ENCODE measurements at regions not wholly inside any gene's neighbourhood (a gene's known extent, or its start where the extent isn't known, plus 50 kb on each side); places are given as distances from the start of the nearest gene placed in this dataset.

GRCh38 chr4:8796096-8796495 is 75.5 kb downstream of the HMX1 start:
- no peak overlapping the region for H3K27ac ChIP-seq (ENCODE audit: control insufficient read depth, insufficient read depth)
- H3K4me2 ChIP-seq (ENCODE audit: control insufficient read depth, insufficient read depth) = no peak overlapping the region
- FAIRE-seq = no peak
- H3K9ac ChIP-seq (ENCODE audit: control insufficient read depth, insufficient read depth, low read length) = no peak overlapping the region
- no peaks in the 10 kb centered on the region; the same call in 2 of the 3 replicates for H3K9me3 ChIP-seq (replicated peaks; ENCODE audit: control insufficient read depth, insufficient read depth, low read length)
- TF ChIP-seq CBFB (IDR thresholded peaks at IDR 0.05; ENCODE audit: low read depth) (no peak), POLR2A (IDR thresholded peaks at IDR 0.05; ENCODE audit: low read depth, low read length) (no peak), WRNIP1 (IDR thresholded peaks at IDR 0.05; ENCODE audit: borderline replicate concordance, low read depth, low read length) (no peak)
- in situ Hi-C loops (cut with MboI) = no loop called here
- no peaks in the 10 kb centered on the region for H3K79me2 ChIP-seq (ENCODE audit: control insufficient read depth, insufficient read depth, low read length)
- no peaks in the 10 kb centered on the region for H3K4me1 ChIP-seq (ENCODE audit: control insufficient read depth, insufficient read depth, low read length)
- SMC1A ChIA-PET (ENCODE audit: uncharacterized antibody, unreplicated experiment) = no interaction called here
- POLR2A ChIA-PET = no interaction called here
- DNase-seq (ENCODE audit: low read depth, low spot score) = no peak
- H3K36me3 ChIP-seq (ENCODE audit: control insufficient read depth in 2 of 2, insufficient read depth in 2 of 2, low read length in 1 of 2) = no peaks in the 10 kb centered on the region
- intact Hi-C loops (cut with micrococcal nuclease; ENCODE audit: unreplicated experiment) = no loop called here
- ATAC-seq = no peak
- no peaks in the 10 kb centered on the region for H4K20me1 ChIP-seq (ENCODE audit: control insufficient read depth, insufficient read depth)
- H2AFZ ChIP-seq (ENCODE audit: control insufficient read depth, low read depth, low read length) = no peak overlapping the region
- no peak overlapping the region for H3K4me3 ChIP-seq
- RAD21 ChIA-PET (ENCODE audit: unreplicated experiment) = no interaction called here
- CTCF ChIA-PET = interaction anchor here (1.0 kb wide), 1 partner anchor 22 kb away, joined by 4 read pairs; no protein-coding TSS in a partner anchor
- H3K27me3 ChIP-seq (replicated peaks in 1 of 2; ENCODE audit: control insufficient read depth in 2 of 2, insufficient read depth in 2 of 2, low read length in 1 of 2) = no peaks in the 10 kb centered on the region
- BruUV-seq (replicated peaks) = no TSS peak
- 68% methylated on average over 9 of the region's 9 CpGs for WGBS (ENCODE audit: insufficient coverage, insufficient replicate concordance, low lambda C conversion rate, missing lambda C conversion rate)

- POLR2A ChIA-PET = no interaction called here
- H3K27me3 ChIP-seq (replicated peaks in 1 of 2; ENCODE audit: control insufficient read depth in 2 of 2, insufficient read depth in 2 of 2, low read length in 1 of 2) = no peaks in the 10 kb centered on the region
- RAD21 ChIA-PET (ENCODE audit: unreplicated experiment) = no interaction called here
- H3K9ac ChIP-seq (ENCODE audit: control insufficient read depth, insufficient read depth, low read length) = no peak overlapping the region
- DNase-seq (ENCODE audit: low read depth, low spot score) (no peak), FAIRE-seq (no peak), ATAC-seq (no peak)
- intact Hi-C loops (cut with micrococcal nuclease; ENCODE audit: unreplicated experiment) (no loop called here), in situ Hi-C loops (cut with MboI) (no loop called here)
- 27% methylated on average over 12 of the region's 12 CpGs for WGBS (ENCODE audit: insufficient coverage, insufficient replicate concordance, low lambda C conversion rate, missing lambda C conversion rate)
- H2AFZ ChIP-seq (ENCODE audit: control insufficient read depth, low read depth, low read length) = no peak overlapping the region
- no TSS peak for BruUV-seq (replicated peaks)
- no peaks in the 10 kb centered on the region; the same call in 2 of the 3 replicates for H3K9me3 ChIP-seq (replicated peaks; ENCODE audit: control insufficient read depth, insufficient read depth, low read length)
- H4K20me1 ChIP-seq (ENCODE audit: control insufficient read depth, insufficient read depth) = no peaks in the 10 kb centered on the region
- H3K79me2 ChIP-seq (ENCODE audit: control insufficient read depth, insufficient read depth, low read length) = no peaks in the 10 kb centered on the region
- no peaks in the 10 kb centered on the region for H3K4me1 ChIP-seq (ENCODE audit: control insufficient read depth, insufficient read depth, low read length)
- H3K27ac ChIP-seq (ENCODE audit: control insufficient read depth, insufficient read depth) = no peak overlapping the region
- no peaks in the 10 kb centered on the region for H3K36me3 ChIP-seq (ENCODE audit: control insufficient read depth in 2 of 2, insufficient read depth in 2 of 2, low read length in 1 of 2)
- H3K4me2 ChIP-seq (ENCODE audit: control insufficient read depth, insufficient read depth) = no peak overlapping the region
- SMC1A ChIA-PET (ENCODE audit: uncharacterized antibody, unreplicated experiment) = no interaction called here
- CTCF ChIA-PET = no interaction called here
- H3K4me3 ChIP-seq = no peak overlapping the region
- no peak for TF ChIP-seq NR2F1 (conservative IDR thresholded peaks at IDR 0.05)
- TF ChIP-seq, protein P1, sequence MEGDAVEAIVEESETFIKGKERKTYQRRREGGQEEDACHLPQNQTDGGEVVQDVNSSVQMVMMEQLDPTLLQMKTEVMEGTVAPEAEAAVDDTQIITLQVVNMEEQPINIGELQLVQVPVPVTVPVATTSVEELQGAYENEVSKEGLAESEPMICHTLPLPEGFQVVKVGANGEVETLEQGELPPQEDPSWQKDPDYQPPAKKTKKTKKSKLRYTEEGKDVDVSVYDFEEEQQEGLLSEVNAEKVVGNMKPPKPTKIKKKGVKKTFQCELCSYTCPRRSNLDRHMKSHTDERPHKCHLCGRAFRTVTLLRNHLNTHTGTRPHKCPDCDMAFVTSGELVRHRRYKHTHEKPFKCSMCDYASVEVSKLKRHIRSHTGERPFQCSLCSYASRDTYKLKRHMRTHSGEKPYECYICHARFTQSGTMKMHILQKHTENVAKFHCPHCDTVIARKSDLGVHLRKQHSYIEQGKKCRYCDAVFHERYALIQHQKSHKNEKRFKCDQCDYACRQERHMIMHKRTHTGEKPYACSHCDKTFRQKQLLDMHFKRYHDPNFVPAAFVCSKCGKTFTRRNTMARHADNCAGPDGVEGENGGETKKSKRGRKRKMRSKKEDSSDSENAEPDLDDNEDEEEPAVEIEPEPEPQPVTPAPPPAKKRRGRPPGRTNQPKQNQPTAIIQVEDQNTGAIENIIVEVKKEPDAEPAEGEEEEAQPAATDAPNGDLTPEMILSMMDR (IDR thresholded peaks at IDR 0.05 in 2 of 3, conservative IDR thresholded peaks at IDR 0.05 in 1 of 3; ENCODE audit: control insufficient read depth in 2 of 3, extremely low read depth in 1 of 3, insufficient read depth in 1 of 3, low read depth in 3 of 3, low read length in 3 of 3) = no peak
- TF ChIP-seq, protein P2, sequence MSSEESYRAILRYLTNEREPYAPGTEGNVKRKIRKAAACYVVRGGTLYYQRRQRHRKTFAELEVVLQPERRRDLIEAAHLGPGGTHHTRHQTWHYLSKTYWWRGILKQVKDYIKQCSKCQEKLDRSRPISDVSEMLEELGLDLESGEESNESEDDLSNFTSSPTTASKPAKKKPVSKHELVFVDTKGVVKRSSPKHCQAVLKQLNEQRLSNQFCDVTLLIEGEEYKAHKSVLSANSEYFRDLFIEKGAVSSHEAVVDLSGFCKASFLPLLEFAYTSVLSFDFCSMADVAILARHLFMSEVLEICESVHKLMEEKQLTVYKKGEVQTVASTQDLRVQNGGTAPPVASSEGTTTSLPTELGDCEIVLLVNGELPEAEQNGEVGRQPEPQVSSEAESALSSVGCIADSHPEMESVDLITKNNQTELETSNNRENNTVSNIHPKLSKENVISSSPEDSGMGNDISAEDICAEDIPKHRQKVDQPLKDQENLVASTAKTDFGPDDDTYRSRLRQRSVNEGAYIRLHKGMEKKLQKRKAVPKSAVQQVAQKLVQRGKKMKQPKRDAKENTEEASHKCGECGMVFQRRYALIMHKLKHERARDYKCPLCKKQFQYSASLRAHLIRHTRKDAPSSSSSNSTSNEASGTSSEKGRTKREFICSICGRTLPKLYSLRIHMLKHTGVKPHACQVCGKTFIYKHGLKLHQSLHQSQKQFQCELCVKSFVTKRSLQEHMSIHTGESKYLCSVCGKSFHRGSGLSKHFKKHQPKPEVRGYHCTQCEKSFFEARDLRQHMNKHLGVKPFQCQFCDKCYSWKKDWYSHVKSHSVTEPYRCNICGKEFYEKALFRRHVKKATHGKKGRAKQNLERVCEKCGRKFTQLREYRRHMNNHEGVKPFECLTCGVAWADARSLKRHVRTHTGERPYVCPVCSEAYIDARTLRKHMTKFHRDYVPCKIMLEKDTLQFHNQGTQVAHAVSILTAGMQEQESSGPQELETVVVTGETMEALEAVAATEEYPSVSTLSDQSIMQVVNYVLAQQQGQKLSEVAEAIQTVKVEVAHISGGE (CRISPR knock-in tag; IDR thresholded peaks at IDR 0.05) = no peak
- TF ChIP-seq, protein P3, sequence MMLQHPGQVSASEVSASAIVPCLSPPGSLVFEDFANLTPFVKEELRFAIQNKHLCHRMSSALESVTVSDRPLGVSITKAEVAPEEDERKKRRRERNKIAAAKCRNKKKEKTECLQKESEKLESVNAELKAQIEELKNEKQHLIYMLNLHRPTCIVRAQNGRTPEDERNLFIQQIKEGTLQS (IDR thresholded peaks at IDR 0.05; ENCODE audit: borderline replicate concordance, extremely low read depth, low read depth, low read length) = no peak
- no peak for TF ChIP-seq SUPT20H (IDR thresholded peaks at IDR 0.05; ENCODE audit: borderline replicate concordance, control insufficient read depth, low read depth, low read length)
- TF ChIP-seq NBN (IDR thresholded peaks at IDR 0.05) = no peak
- no peak for TF ChIP-seq TARDBP (IDR thresholded peaks at IDR 0.05; ENCODE audit: borderline replicate concordance)
- TF ChIP-seq RUNX3 (IDR thresholded peaks at IDR 0.05; ENCODE audit: low read length) = no peak
- TF ChIP-seq SMAD5 (IDR thresholded peaks at IDR 0.05; ENCODE audit: low read depth) = no peak
- no peak for TF ChIP-seq EED (IDR thresholded peaks at IDR 0.05; ENCODE audit: low read depth)
- no peak for TF ChIP-seq SIX5 (IDR thresholded peaks at IDR 0.05; ENCODE audit: low read depth, low read length, severe bottlenecking)
- TF ChIP-seq SREBF2 (IDR thresholded peaks at IDR 0.05; ENCODE audit: low read length) = no peak
Measured at GRCh38 chr4:8795140-8795539, 76.5 kb downstream of the HMX1 start.
